Loucy (cell line): ENCODE measurements at regions not wholly inside any gene's neighbourhood (a gene's known extent, or its start where the extent isn't known, plus 50 kb on each side); places are given as distances from the start of the nearest gene placed in this dataset.
"Not testable (repeated sequence)": the region's sequence is repeated elsewhere in the genome, so short reads cannot be mapped to it uniquely, and the experiment has no call there.

ENCODE experiments used
- H2AFZ ChIP-seq: fragments of 200-600 bp; sonication (generic); 2 replicates; pipeline ENCODE4 v1.6.0; 2016; ENCODE audit warnings: antibody characterized with exemption, mild to moderate bottlenecking, low read length, moderate library complexity
- H3F3A ChIP-seq: fragments of 200-600 bp; 2 replicates; pipeline ENCODE4 v1.6.0; 2016; ENCODE audit warnings: antibody characterized with exemption, low read depth, mild to moderate bottlenecking
- H3K27me3 ChIP-seq: fragments of 200-600 bp; sonication (generic); 2 replicates; pipeline ENCODE4 v1.6.1; 2014; ENCODE audit warnings: low read length, mild to moderate bottlenecking; ENCODE audit not compliant: insufficient read depth, poor library complexity, severe bottlenecking
- H3K36me3 ChIP-seq: fragments of 200-600 bp; sonication (generic); 2 replicates; pipeline ENCODE4 v1.6.1; 2016; ENCODE audit warnings: low read length; ENCODE audit not compliant: insufficient read depth
- H3K4me1 ChIP-seq: fragments of 200-600 bp; sonication (generic); 2 replicates; pipeline ENCODE4 v1.5.1; 2014; ENCODE audit warnings: low read length, mild to moderate bottlenecking; ENCODE audit not compliant: insufficient read depth, poor library complexity, severe bottlenecking
- H3K4me2 ChIP-seq: fragments of 200-600 bp; sonication (generic); 2 replicates; pipeline ENCODE4 v1.6.0; 2014; ENCODE audit warnings: antibody characterized with exemption, low read length, low read depth, mild to moderate bottlenecking; ENCODE audit not compliant: poor library complexity, severe bottlenecking
- H3K4me3 ChIP-seq: fragments of 200-600 bp; sonication (generic); 2 replicates; pipeline ENCODE4 v1.5.1; 2014; ENCODE audit warnings: low read length, mild to moderate bottlenecking, mixed read lengths; ENCODE audit not compliant: poor library complexity, severe bottlenecking
- H3K79me2 ChIP-seq: fragments of 200-600 bp; sonication (generic); 2 replicates; pipeline ENCODE4 v1.6.1; 2014; ENCODE audit warnings: low read length; ENCODE audit not compliant: insufficient read depth
- H3K9ac ChIP-seq: fragments of 200-600 bp; sonication (generic); 2 replicates; pipeline ENCODE4 v1.6.0; 2014; ENCODE audit warnings: mild to moderate bottlenecking, low read depth, low read length, moderate library complexity; ENCODE audit not compliant: poor library complexity, severe bottlenecking
- H3K9me2 ChIP-seq: fragments of 200-600 bp; sonication (generic); replicated peaks from 2 replicates; pipeline ENCODE4 v1.6.1; 2016; ENCODE audit warnings: low read depth, low read length, mixed read lengths
- H3K9me3 ChIP-seq: fragments of 200-600 bp; sonication (generic); 2 replicates; pipeline ENCODE4 v1.6.1; 2014; ENCODE audit warnings: mild to moderate bottlenecking, antibody characterized with exemption, low read length, low read depth; ENCODE audit not compliant: insufficient read depth
- H4K20me1 ChIP-seq: fragments of 200-600 bp; sonication (generic); 2 replicates; pipeline ENCODE4 v1.6.0; 2014; ENCODE audit warnings: antibody characterized with exemption, low read length, mild to moderate bottlenecking; ENCODE audit not compliant: insufficient read depth, poor library complexity, severe bottlenecking
- EZH2phosphoT487 ChIP-seq: fragments of 200-600 bp; IDR thresholded peaks from 2 replicates; pipeline ENCODE4 v1.6.1; 2018; ENCODE audit warnings: antibody characterized with exemption, mild to moderate bottlenecking, moderate library complexity, borderline replicate concordance
- TF ChIP-seq, protein P1 (sequence below): fragments of 200-600 bp; sonication (generic); conservative IDR thresholded peaks from 2 replicates; pipeline ENCODE4 v1.5.1; 2014; ENCODE audit warnings: mild to moderate bottlenecking, antibody characterized with exemption, low read length

DNA sequence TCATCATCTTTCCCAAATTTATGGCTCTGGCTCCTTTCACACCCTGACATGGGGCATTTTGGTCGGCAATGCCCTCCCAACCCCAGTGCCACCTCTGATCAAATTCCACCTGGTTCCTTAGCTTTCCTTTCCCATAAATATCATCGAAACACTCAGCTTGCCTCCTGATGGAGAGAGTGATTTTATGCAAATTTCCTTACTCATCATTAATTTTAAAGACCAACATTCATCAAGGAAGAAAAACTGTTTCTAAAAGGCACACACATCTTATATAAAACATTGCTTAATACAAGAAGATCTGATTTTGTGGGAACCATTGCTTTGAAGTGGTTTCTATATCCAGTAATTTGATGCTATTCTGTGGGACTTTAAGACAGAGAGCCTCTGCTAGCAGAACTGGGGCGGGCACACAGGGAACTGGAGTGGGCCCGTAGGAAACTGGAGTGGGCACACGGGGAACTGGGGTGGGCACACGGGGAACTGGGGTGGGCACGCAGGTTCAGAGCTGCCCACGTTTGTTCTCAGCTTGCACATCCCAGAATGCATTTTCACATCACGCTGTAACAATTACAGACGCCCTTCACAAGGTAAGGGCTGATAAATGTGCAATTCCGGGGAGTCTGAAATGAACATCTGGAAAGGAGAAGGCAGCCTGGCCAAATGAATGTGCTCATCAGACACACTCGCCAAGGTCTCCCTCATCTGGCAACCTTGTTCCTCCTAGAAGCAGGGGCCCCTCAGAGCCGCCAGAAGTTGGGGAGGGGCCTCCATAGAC lies 174.2 kb downstream of the RTP5 start:
- H3F3A ChIP-seq, result no peaks in the 10 kb centered on the region
- no peaks in the 10 kb centered on the region for H4K20me1 ChIP-seq
- H3K36me3 ChIP-seq, result no peaks in the 10 kb centered on the region
- no peak overlapping the region for H2AFZ ChIP-seq
- no peak overlapping the region for H3K4me3 ChIP-seq
- TF ChIP-seq, protein P1, sequence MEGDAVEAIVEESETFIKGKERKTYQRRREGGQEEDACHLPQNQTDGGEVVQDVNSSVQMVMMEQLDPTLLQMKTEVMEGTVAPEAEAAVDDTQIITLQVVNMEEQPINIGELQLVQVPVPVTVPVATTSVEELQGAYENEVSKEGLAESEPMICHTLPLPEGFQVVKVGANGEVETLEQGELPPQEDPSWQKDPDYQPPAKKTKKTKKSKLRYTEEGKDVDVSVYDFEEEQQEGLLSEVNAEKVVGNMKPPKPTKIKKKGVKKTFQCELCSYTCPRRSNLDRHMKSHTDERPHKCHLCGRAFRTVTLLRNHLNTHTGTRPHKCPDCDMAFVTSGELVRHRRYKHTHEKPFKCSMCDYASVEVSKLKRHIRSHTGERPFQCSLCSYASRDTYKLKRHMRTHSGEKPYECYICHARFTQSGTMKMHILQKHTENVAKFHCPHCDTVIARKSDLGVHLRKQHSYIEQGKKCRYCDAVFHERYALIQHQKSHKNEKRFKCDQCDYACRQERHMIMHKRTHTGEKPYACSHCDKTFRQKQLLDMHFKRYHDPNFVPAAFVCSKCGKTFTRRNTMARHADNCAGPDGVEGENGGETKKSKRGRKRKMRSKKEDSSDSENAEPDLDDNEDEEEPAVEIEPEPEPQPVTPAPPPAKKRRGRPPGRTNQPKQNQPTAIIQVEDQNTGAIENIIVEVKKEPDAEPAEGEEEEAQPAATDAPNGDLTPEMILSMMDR, result no peak
- no peak for TF ChIP-seq EZH2phosphoT487
- no peaks in the 10 kb centered on the region; the same call in 1 of the 2 replicates for H3K9me3 ChIP-seq
- no peaks in the 10 kb centered on the region for H3K79me2 ChIP-seq
- H3K9me2 ChIP-seq, result no peaks in the 10 kb centered on the region
- H3K9ac ChIP-seq, result no peak overlapping the region
- no peaks in the 10 kb centered on the region for H3K27me3 ChIP-seq
- peaks cover 4% of the 10 kb centered on the region for H3K4me1 ChIP-seq
- H3K4me2 ChIP-seq, result no peak overlapping the region

DNA sequence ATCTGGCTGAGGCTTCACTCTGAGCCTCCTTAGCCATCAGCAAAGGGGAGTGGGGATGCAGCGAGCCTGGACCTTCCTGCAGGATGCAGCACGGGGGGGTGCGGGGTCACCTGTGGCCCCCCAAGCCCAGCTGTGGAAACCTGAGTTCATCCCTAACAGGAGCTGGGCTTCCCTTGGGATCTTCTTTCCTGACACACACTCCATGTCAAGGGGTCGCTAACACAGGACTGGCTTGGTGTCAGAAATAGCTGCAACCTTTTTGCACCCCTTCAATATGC lies 174.7 kb downstream of the RTP5 start:
- Histone ChIP-seq H3K4me1 (peaks cover 4% of the 10 kb centered on the region), H3F3A (no peaks in the 10 kb centered on the region), H3K27me3 (no peaks in the 10 kb centered on the region), H2AFZ (no peak overlapping the region), H3K4me2 (no peak overlapping the region), H4K20me1 (no peaks in the 10 kb centered on the region), H3K79me2 (no peaks in the 10 kb centered on the region), H3K9me3 (peaks cover 1% of the 10 kb centered on the region; the same call in 1 of the 2 replicates), H3K9ac (no peak overlapping the region), H3K36me3 (no peaks in the 10 kb centered on the region), H3K9me2 (no peaks in the 10 kb centered on the region), H3K4me3 (no peak overlapping the region)
- no peak for TF ChIP-seq EZH2phosphoT487
- TF ChIP-seq, protein P1, result no peak

DNA sequence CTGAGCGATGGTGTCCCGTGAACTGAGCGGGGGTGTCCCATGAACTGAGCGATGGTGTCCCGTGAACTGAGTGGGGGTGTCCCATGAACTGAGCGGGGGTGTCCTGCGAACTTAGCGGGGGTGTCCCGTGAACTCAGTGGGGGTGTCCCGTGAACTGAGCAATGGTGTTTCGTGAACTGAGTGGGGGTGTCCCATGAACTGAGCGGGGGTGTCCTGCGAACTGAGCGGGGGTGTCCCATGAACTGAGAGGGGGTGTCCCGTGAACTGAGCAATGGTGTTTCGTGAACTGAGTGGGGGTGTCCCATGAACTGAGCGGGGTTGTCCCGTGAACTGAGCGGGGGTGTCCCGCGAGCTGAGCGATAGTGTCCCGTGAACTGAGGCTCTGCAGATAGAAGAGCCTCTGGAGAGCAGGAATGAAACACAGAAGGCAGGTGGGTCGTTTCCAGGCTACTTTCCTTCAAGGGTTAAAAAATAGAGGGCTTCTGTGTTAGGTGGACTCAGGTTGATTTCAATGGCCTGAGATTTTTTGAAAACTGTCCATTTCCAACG lies 176.1 kb downstream of the RTP5 start:
- not testable (repeated sequence) for H3K4me3 ChIP-seq, H3K4me1 ChIP-seq, H3F3A ChIP-seq, H3K9me3 ChIP-seq, H2AFZ ChIP-seq, H3K9me2 ChIP-seq, H3K9ac ChIP-seq, H3K79me2 ChIP-seq, H3K27me3 ChIP-seq, H4K20me1 ChIP-seq, H3K36me3 ChIP-seq, H3K4me2 ChIP-seq
